ENCODE measurements at regions not wholly inside any gene's neighbourhood (a gene's known extent, or its start where the extent isn't known, plus 50 kb on each side); places are given as distances from the start of the nearest gene placed in this dataset.

DNA sequence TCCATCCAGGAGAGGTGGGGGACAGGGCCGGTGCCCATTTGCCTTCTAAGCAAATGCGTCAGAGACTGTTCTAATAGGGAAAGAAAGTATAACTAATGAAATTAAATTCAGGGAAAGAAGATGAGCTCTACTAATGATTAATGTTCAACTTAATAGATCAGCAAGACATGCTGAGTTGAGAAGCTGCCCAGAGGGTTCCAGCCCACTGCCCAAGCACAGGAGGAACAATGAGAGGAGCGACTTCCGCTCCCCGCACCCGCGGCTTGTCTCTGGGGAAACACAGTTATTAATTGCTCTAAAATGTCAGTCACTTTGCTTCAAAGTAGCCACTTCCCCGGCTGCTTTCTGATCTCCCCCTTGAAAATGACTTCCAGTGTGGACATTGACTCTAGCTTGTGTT lies 331.3 kb downstream of the UQCRFS1 start:
- TF ChIP-seq CTCF (IDR thresholded peaks at IDR 0.05) (no peak), POLR2A (IDR thresholded peaks at IDR 0.05) (no peak)
